NCI-H2196 treated with DMSO at 0.1 percent for 48 hours (cell line): ENCODE measurements at regions not wholly inside any gene's neighbourhood (a gene's known extent, or its start where the extent isn't known, plus 50 kb on each side); places are given as distances from the start of the nearest gene placed in this dataset.

Source experiments
- DNase-seq: peaks from one replicate; lab custom pipeline; 2025; ENCODE audit not compliant: unreplicated experiment; lab: John Stamatoyannopoulos, UW

DNA sequence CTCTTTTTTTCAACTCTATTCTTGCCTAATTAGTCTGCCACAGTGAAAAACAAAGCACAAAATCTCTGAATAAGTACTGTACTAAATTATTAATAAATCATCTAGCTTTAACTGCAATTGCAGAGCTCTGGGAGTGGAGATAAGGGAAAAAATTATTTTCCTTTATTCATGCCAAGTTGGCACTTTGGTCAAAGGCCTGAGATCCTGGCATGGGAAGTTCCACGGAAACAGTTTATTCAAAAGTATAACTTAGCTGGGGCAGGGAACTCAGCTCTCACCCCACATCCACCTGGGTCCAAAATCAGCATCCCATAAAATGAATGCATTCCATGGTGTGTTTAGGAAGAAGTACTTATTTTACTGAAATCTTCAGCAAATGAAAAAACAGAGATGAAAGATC is 185.2 kb upstream of the APCDD1 start:
- DNase-seq = no peak

DNA sequence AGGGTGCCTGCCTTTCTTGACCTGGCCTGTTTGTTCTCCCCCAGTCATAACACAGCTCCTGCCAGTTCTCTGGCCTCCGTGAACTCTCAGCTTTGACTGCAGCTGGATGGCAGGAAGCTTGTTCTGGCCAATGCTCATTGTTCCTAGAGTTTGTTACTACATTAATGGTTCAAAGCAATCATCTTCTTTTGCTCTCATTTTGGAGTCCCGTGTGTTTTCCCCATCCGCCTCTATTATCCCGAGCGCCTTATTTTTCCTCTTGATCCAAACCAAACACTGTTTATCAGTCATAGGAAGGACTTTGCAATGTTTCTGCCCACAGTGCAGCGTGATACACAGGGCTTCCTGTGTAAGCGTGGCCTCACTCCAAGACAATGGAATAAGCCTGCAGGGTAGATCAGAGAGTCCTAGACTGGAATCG is 184.3 kb upstream of the APCDD1 start:
- no peak for DNase-seq

DNA sequence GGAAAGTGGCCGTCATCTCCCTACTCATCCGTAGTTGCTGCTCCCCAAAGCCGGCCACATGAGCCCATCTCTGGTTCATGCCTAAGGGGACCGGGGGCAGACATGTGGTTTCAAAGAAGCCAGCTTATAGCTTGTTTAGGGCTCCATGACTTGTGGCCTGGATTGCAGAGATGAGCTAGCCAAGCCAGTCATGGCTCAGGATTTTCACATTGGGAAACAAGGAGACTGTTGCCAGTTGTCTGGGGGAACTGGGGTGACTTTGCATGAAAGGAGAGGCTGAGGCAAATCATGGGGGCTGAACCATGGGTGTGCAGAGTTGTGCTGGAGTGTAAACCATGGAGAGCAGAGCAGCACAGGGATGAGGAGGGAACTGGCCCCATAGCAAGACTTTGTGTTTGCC is 183.0 kb upstream of the APCDD1 start:
- no peak for DNase-seq

DNA sequence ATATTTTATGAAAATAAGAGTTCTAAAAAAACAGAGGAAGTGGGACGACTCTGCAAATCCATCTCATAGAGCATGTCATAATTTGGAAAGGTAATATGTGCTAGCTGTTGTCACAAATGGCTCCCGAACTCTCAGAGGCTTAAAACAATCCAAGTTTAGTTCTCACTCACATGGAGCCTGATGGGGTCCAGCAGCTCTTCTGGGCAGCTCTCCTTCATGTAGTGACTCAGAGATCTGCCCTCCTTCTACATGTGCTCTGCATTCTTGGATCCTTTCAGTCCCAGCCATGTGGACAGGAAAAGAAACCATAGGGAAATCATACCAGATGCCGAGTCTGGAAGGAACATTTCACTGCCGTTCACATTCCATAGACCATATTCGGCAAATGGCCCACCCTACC is 180.1 kb upstream of the APCDD1 start:
- no peak for DNase-seq

DNA sequence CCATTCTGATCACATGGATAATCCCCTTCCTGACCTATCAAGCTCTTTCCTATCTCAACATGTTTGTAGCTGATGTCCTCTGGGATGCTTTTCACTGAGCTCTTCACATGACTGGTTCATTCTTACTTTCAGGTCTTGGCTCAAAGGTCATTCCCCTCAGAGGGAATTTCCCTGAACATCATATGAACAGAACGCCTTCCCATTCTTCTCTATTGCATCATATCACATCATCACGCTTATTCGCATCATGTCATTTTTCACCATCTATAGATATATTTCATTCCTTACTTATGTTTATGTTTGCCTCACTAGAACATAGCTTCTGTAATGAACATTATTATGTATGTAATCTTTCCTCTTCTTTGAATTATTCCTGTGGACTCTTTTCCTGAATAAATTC is 178.9 kb upstream of the APCDD1 start:
- no peak for DNase-seq

DNA sequence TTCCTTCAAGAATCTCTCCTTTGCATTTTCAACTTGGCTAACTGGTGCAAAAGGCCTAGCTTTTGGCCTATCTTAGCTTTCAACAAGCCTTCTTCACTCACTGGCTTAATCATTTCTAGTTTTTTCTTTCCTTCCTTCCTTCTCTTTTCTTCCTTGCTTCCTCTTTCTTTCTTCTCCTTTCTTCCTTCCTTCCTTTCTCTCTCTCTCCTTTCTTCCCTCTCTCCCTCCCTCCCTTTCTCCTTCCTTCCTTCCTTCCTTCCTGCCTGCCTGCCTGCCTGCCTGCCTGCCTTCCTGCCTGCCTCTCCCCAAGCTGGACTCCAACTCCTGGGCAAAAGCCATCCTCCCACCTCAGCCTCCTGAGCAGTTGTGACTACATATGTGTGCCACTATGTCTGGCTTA is 176.2 kb upstream of the APCDD1 start:
- no peak for DNase-seq

DNA sequence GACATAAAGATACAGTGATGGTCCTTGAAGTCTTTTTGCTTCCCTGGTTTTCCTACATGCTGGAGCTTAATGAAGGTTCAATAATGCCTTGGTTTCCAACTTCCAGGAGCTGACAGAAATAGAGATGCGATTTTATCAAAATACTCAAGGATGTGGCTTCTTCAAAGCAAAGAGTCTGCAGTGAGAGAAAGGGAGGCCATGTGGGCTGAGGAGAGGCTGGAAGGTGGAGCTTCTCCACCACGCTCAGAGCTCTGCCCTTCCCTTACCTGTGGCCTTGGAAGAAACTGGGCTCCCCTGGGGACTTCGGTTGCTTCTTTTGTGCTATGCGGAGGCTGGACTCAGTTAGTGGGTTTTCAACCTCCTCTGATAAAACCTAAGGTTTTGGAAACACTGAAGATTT is 175.0 kb upstream of the APCDD1 start:
- DNase-seq = no peak

DNA sequence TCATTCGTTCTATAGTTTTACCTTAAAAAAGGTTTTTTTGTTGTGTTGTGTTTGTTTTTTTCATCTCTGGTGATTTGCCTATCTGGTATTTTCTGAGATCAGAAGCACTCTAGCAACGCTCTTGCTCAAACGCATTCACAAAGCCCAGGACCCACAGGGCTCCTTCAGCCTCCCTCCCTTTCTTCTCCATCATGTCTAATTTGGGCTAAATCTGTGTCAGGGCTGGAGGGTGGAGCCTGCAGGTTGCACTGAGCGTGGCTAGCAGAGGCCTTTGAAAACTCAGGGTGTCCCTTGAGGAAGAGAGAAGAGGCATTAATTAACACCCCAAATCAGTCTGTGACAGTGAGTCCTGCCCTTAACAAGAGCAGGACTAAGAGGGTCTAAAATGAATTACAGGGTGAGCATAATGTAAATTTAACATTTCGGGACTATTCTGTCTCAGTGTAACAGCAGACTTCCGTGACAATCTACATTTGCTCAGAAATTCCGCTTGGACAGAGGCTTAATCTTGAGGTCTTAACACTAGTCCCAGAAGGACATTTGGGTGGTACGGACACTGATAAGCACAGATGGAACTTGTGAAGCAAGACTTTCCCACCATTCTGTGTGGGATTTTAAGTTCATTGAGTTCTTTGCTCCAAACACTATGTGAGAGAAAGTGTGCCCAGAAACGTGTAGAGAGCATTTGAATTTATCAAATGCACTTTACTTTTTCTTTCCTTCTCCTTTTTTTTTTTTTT is 174.4 kb upstream of the APCDD1 start:
- DNase-seq = no peak

DNA sequence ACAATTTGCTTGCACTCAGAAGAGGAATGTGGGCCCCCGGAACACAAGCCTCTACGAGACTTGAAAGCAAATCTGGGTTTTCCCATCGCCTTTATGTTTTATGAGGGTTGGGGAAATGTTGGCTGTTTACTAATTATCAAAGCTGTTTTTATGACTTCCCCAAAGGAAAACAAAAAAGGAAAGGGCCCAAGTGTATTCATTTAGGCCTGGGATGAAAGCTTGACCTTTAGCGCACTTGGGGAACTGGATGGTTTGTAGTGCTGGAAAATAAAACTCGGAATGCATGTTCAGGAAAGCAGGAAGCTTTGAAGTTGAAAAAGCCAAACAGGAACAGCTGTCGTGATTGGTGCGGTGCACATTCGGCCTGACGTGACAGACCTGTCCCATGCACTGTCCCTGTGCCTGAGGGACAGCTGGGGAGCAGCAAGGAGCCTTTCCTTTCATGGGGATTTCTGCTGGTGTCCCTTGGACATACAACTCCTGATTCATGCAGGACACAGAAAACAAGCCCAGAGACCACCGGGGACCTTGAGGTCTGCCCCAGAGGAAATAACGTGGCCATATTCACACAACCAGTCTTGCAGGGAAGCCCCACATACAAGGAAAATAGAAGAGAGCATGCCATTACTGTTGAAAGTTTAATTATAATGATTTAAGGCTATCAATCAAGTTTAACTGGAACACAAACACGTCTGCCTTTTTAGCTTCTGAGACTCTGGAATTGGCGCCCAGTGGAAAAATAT is 169.7 kb upstream of the APCDD1 start:
- DNase-seq = no peak

DNA sequence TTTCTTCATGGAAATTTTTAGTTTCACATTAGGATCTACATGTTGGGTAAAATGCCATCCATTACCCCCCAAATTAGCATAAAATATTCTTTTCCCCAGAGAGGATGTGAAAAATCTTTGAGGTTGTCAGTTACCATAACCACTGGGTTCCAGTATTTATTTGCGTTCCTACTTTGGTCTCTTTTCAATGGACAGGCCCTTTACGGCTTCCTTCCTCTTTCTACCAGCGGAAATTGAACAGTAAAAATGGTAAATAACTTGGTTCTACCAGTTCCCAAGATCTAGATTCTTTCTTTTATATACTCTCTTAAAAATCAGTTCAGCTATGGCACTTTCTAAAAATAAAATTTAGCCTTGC is 169.2 kb upstream of the APCDD1 start:
- DNase-seq = no peak

DNA sequence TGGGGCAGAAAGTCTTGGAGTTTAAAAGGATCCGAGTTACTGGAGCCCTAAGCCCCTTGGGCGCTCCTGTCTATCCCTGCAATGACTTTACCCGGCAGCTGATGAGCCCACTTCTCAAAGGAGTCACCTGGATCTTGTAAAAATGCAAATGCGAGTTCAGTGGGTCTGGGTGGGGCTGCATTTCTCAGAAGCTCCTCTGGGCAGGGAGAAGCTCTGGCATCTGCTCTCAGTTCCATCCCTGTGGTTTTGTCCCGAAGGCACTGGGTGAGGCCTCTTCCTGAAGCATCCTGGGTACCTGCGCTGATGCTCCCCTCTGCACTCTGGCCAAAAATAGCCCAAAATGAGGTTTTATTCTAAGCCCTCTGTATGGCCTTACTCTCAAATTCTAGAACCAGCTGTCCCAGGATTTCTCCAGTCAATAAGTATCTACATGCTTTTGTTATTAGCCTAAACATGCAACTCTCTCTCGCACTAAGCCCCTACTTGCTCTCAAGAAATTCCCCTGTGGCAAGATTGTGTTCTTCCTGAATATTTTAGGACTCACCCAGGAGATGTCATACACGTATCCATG is 167.8 kb upstream of the APCDD1 start:
- DNase-seq = no peak

DNA sequence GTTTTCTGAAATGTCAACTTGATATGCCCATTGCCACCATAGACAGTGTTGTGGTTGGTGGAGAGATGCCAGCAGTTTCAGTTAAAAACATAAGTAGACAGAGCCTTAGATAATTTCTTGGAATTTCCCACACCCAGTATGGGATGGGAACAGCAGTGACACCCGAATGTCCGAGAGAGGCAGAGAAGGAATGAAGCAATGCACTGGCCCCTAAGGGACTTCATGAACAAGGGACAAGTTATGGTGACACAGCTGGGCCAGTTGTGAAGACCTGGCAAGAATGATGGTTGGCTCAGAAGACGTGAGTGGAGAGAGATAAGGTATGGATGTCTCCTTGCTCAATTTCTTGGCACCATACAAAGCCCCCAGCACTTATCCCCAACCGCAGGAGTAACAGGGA is 165.2 kb upstream of the APCDD1 start:
- DNase-seq = no peak

DNA sequence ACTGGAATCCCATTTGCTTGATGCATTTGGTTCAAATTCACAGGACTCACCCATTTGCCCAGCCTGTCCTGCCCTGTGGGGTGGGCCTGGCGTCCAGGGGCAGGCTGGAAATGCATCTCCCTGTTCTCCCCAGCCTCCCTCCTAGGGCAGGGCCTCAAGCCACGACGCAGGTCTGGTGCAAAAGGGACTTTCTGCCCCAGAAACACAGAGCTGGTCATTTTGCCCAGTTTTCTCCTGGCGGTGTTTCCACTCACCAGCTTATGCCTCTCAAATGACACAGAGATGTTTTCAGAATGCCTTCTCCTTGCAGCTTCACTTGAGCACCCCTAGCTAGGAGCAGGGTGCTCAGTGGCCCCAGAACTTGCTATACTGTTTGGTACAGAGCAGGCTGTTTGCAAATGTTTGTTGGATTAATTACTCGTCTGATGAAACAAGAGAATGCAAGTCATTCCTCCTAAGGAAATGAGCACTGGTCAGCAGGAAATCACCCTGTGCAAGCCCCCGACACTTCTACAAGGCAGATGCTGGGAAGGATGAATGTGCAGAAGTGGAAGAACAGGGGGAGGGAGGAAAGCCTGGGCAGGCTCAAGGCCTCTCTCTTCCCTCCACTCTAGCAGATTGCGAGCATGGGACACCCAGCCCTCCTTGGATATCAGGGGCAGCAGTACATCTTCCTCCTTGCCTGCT is 164.3 kb upstream of the APCDD1 start:
- DNase-seq = no peak

DNA sequence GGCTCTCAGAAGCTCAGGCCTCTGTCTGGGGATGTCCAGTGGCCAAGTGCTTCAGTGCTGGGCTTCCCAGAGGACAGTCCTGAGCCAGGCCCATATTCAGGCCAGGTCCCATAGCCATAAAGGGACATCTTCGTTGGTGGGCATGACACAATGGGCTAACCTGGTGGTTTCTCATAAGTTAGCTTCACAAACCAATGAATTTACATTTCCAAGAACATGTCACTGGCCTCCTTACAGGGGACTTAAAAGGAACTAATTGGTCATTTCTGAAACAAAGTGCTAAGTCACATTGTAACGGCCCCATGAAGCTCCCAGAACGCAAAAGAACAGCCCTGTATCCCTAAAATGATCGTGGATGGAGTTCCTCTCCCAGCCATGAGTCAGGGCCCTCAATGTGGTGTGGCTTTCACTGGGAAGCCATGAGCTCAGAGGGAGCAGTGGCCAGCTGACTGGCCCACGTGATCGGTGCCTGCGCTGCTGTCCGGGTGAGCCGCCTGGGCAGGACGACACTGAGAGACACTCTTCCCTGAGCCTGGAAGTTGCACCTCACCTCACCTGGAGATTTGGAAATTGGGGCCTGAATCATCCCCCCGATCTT is 163.7 kb upstream of the APCDD1 start:
- no peak for DNase-seq

DNA sequence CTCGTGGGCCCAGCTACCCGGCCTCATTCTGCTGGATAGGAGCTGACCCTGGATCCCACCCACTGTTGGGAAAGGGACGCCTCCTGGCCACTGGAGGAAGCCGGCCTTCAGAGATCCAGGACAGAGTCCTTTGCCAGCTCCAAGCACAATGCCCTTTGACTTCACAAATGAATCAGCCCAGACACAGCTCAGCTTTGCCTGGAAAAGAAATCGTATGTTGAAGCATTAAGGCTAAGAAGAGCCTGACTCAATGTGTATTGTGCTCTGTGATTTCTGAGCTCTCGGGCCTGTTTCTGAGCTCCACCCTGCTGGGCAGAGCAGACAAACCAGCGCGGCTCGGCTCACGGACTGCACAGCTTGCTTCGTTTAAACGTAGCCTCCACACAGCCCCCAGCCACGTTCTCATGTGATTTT is 162.9 kb upstream of the APCDD1 start:
- DNase-seq = no peak

DNA sequence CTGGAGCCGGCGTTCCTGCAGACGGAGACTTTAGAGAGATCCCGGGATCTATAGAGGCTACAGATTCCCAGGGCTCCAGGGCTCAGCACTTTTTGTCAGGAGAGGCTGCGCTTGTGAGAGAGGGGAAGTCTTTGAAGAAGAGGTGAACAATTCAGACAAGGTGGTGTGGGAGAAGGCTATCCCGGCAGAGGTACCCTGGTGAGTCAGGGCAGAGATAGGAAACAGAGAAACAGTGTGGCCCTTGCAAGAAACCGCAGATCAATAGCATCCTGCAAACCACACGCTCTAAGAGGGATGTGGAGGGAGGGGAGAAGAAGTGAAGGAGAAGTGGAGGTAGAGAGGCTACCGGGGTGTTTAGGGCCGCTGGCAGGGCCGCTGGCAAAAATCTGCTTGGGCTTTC is 160.5 kb upstream of the APCDD1 start:
- DNase-seq = no peak

DNA sequence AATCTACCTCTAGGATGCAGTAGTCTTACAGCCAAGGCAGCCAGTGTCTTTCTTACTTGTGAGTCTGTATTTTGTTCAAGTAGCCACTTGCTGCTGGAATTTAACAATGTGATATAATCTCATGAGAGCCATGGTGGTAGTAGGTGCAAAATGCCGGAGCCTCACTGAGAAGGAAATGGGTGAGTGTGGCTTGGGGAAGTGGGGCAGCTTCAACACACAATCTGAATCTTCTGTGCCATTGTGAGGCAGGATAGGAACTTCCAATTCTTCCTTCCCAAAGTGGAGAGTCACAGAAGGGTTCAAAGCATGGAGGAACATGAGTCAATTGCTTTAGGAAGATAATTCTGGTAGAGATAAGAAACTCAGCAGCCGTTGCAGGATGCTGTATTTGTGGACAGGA is 158.7 kb upstream of the APCDD1 start:
- DNase-seq = no peak

DNA sequence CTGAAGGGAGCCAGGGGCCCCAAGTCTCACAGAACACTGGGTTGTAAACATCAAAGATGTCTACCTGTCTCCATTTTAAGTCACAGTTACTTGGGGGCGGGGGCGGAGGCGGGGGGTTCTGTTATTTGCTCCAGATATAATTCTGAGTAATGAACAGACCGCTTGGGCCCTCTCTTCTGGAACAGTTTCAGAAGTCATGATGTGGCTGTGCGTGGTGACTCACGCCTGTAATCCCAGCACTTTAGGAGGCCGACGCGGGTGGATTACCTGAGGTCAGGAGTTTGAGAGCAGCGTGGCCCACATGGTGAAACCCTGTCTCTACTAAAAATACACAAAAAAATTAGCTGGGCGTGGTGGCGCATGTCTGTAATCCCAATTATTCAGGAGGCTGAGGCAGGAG is 157.9 kb upstream of the APCDD1 start:
- no peak for DNase-seq

DNA sequence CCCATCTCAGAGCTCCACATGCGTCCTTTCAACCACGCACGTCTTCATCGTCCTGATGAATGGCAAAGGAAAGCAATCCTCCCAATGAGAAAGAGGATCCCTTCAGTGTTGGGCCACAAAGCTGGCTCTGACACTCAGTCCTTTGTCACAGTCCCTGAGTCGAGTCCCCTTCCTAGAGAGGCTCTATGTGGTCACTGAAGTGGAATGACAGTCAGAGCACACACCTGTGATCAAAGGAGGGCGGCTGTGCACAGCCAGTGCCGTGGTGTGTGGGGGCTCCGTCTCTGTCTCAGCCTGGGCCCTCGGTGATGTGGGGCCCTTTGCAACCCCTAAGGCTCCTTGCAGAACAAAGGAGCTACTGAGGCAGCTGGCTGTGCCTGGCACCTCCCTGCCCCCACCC is 157.3 kb upstream of the APCDD1 start:
- no peak for DNase-seq

DNA sequence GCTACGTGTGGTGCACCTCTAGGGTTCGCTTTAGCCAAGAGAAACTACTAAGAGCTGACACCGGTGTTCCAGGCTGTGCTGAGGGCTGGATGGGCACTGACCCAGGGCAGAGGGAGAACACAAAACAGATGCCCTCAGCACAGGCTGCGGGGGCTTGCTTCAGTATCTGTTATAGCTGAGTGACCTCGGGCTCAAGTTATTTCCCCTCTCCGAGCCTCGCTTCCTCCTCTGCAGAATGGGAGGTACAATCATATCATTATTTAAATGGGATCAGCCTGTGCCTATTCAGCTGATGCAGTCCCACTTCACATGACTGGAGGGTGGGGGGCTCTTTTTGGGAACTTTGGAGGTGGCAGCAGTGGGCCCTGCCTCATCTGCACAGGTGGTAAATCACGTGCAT is 156.1 kb upstream of the APCDD1 start:
- no peak for DNase-seq

DNA sequence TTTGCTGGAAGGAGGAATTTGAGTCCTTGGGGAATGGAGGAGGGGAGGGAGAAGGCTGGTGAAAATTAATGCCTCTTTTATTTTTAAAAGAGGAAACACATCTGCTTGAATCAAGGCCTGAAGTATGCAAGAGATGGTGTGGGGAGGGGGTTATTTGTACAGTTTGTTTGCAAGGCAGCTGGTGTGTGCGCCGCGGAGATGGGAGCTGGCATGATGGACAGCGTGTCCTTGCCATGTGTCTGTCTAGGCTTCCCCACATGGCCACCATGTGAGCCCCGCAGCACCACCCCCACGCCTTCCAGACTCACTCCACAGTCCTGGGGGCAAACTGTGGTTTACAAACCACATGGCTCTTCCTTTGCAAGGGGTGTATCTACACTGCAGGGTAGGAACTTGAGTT is 154.8 kb upstream of the APCDD1 start:
- no peak for DNase-seq

DNA sequence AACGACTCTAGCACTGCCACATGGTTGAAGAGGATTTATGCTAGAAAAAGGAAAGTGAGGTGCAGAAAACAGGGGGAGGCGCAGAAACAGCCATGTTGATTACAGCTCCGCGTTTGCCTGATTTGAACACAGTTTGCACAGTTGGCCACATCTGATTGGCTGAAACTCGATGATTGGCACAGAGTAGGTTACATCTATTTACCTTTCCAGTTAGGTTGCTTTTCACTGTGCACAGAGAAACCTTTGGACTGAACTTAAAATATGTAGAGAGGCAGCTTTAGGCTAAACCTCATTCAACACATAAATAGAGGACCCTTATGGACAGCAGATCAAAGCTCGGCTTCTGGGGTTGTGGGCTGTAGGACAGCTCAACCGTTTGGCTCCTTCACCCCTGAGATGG is 153.7 kb upstream of the APCDD1 start:
- DNase-seq = no peak
